NB4 (cell line): ENCODE measurements at regions not wholly inside any gene's neighbourhood (a gene's known extent, or its start where the extent isn't known, plus 50 kb on each side); places are given as distances from the start of the nearest gene placed in this dataset.

Experiments
- MYC ChIP-seq: IDR thresholded peaks from 2 replicates; pipeline ENCODE4 v1.6.1; 2011; ENCODE audit warnings: low read depth, low read length
- TF ChIP-seq, protein P1 (sequence below): IDR thresholded peaks from one replicate; pipeline ENCODE4 v1.5.1; 2012; ENCODE audit warnings: low read depth, low read length

DNA sequence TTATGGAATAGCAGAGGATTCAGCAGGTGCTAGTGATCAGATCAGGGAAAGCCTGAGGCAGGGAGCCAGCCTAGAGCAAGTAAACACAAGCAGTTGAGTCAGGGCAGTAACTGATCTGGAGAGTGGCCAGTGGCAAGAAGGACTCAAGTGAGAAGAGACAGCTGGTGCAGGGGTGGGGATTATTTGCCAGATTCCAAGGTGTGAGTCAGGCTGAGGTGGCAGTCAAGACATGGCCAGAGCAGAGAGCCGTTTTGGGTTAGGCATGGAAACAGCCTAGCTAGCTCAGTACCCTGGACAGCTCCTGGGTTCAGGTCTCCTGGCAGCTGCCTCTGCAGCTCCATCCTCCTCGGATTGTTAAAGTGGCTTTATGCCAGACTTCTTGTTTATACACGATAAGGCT, 281.9 kb upstream of the ONECUT1 start:
- TF ChIP-seq, protein P1, sequence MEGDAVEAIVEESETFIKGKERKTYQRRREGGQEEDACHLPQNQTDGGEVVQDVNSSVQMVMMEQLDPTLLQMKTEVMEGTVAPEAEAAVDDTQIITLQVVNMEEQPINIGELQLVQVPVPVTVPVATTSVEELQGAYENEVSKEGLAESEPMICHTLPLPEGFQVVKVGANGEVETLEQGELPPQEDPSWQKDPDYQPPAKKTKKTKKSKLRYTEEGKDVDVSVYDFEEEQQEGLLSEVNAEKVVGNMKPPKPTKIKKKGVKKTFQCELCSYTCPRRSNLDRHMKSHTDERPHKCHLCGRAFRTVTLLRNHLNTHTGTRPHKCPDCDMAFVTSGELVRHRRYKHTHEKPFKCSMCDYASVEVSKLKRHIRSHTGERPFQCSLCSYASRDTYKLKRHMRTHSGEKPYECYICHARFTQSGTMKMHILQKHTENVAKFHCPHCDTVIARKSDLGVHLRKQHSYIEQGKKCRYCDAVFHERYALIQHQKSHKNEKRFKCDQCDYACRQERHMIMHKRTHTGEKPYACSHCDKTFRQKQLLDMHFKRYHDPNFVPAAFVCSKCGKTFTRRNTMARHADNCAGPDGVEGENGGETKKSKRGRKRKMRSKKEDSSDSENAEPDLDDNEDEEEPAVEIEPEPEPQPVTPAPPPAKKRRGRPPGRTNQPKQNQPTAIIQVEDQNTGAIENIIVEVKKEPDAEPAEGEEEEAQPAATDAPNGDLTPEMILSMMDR, result no peak
- TF ChIP-seq MYC, result no peak
